ENCODE measurements at regions not wholly inside any gene's neighbourhood (a gene's known extent, or its start where the extent isn't known, plus 50 kb on each side); places are given as distances from the start of the nearest gene placed in this dataset.

GRCh38 chrX:45715748-45716147, 515.1 kb upstream of the DIPK2B start (continued):
- no peak for TF ChIP-seq ZHX1 (conservative IDR thresholded peaks at IDR 0.05; ENCODE audit: low read length)
- TF ChIP-seq ZNF830 (CRISPR knock-in tag; IDR thresholded peaks at IDR 0.05) = no peak
- TF ChIP-seq MYBL2 (IDR thresholded peaks at IDR 0.05; ENCODE audit: low read depth) = no peak
- TF ChIP-seq MYBL2 (CRISPR knock-in tag; IDR thresholded peaks at IDR 0.05; ENCODE audit: borderline replicate concordance) = no peak
- TF ChIP-seq SMARCC2 (IDR thresholded peaks at IDR 0.05; ENCODE audit: low read depth) = no peak
- TF ChIP-seq ZBED1 (IDR thresholded peaks at IDR 0.05) = no peak
- no peak for TF ChIP-seq ERF (CRISPR knock-in tag; IDR thresholded peaks at IDR 0.05)

GRCh38 chrX:45714866-45715265, 514.2 kb upstream of the DIPK2B start:
- in situ Hi-C loops (cut with MboI) = no loop called here
- TF ChIP-seq ZNF282 (CRISPR knock-in tag; IDR thresholded peaks at IDR 0.05) (no peak), MBD1 (CRISPR knock-in tag; IDR thresholded peaks at IDR 0.05) (no peak), FOXA1 (IDR thresholded peaks at IDR 0.05; ENCODE audit: borderline replicate concordance) (no peak), RCOR1 (IDR thresholded peaks at IDR 0.05; ENCODE audit: borderline replicate concordance in 1 of 2, low read depth in 2 of 2, low read length in 2 of 2) (no peak), NELFE (IDR thresholded peaks at IDR 0.05; ENCODE audit: insufficient read depth, insufficient read length) (no peak), HES1 (IDR thresholded peaks at IDR 0.05; ENCODE audit: low read depth) (no peak), MECOM (CRISPR knock-in tag; IDR thresholded peaks at IDR 0.05) (no peak), JUNB (CRISPR knock-in tag; conservative IDR thresholded peaks at IDR 0.05) (no peak)

More at GRCh38 chrX:45714866-45715265, 514.2 kb upstream of the DIPK2B start:
- H3K9ac ChIP-seq (ENCODE audit: insufficient read depth in 1 of 2, low read depth in 2 of 2, low read length in 2 of 2) = no peak overlapping the region
- no peaks in the 10 kb centered on the region for H3K9me3 ChIP-seq (replicated peaks; ENCODE audit: control insufficient read depth, insufficient read depth, low read depth, low read length)
- H3K79me2 ChIP-seq (ENCODE audit: control insufficient read depth, insufficient read depth, low read length) = no peaks in the 10 kb centered on the region
- no peak overlapping the region for H3K27ac ChIP-seq (ENCODE audit: extremely low read depth, low read depth, low read length)
- ATAC-seq (no peak), FAIRE-seq (no peak), DNase-seq (ENCODE audit: extremely low read depth in 1 of 4, low spot score in 3 of 4) (no peak)
- no peaks in the 10 kb centered on the region for H3K36me3 ChIP-seq (ENCODE audit: control insufficient read depth, insufficient read depth, low read length)
- ChIA-PET CTCF (ENCODE audit: low intra/inter-chr PET ratio) (no interaction called here), POLR2A (no interaction called here)
- H3K4me3 ChIP-seq = no peak overlapping the region
- intact Hi-C loops (cut with micrococcal nuclease) = no loop called here
- no peaks in the 10 kb centered on the region for H3K27me3 ChIP-seq (ENCODE audit: control insufficient read depth in 2 of 2, insufficient read depth in 2 of 2, low read length in 2 of 2)
- no peaks in the 10 kb centered on the region for H3K4me1 ChIP-seq (replicated peaks in 1 of 2; ENCODE audit: control insufficient read depth in 2 of 2, insufficient read depth in 2 of 2, low read length in 2 of 2)
- WGBS (ENCODE audit: insufficient coverage, low coverage, missing lambda C conversion rate) = 3% methylated on average over 3 of the region's 3 CpGs
- no TSS peak for BruUV-seq (replicated peaks)
- H3K4me2 ChIP-seq (ENCODE audit: insufficient read depth, low read length) = no peak overlapping the region
- no peaks in the 10 kb centered on the region for H3K9me1 ChIP-seq (ENCODE audit: control insufficient read depth, insufficient read depth, low read length)
- no peaks in the 10 kb centered on the region for H4K20me1 ChIP-seq (replicated peaks; ENCODE audit: control insufficient read depth, insufficient read depth, low read length)
- H2AFZ ChIP-seq (ENCODE audit: low read depth, low read length) = no peak overlapping the region
